Caco-2 (cell line): ENCODE measurements at regions not wholly inside any gene's neighbourhood (a gene's known extent, or its start where the extent isn't known, plus 50 kb on each side); places are given as distances from the start of the nearest gene placed in this dataset.

Experiments used
- BruUV-seq: library from RNA; stranded (reverse); fragments of 400-500 nt; replicated peaks from 2 replicates; lab custom pipeline; 2021; lab: Mats Ljungman, UMichigan
- CTCF ChIA-PET: fragments of 300-600 bp; sonication (Branson Sonifier 250); formaldehyde crosslinking; loops from one replicate; lab custom pipeline; 2022; ENCODE audit warnings: antibody characterized with exemption; lab: Charles Lee
- POLR2A ChIA-PET: fragments of 300-600 bp; sonication (Branson Sonifier 250); formaldehyde crosslinking; loops from one replicate; lab custom pipeline; 2022; ENCODE audit warnings: antibody characterized with exemption; lab: Charles Lee
- DNase-seq, 2 experiments: peaks; one replicate each; pipeline versions ENCODE4 v3.0.0 to v3.0.0-alpha.2; 2020 to 2022
- H3K27me3 ChIP-seq: replicated peaks from 2 replicates; pipeline ENCODE4 v1.6.0; 2011; ENCODE audit warnings: low read length; ENCODE audit not compliant: control insufficient read depth, insufficient read depth
- H3K36me3 ChIP-seq: 2 replicates; pipeline ENCODE4 v1.5.1; 2011; ENCODE audit warnings: low read length; ENCODE audit not compliant: control insufficient read depth, insufficient read depth
- H3K4me1 ChIP-seq: fragments of 250-450 bp; sonication (Bioruptor Pico); 2 replicates; pipeline ENCODE4 v1.5.1; 2020; ENCODE audit warnings: mild to moderate bottlenecking
- H3K4me3 ChIP-seq: 2 replicates; pipeline ENCODE4 v1.5.1; 2011; ENCODE audit warnings: low read depth, mild to moderate bottlenecking, control low read depth, low read length
- H3K9me3 ChIP-seq: fragments of 250-450 bp; sonication (Bioruptor Pico); 2 replicates; pipeline ENCODE4 v1.5.1; 2020; ENCODE audit warnings: mild to moderate bottlenecking, moderate library complexity
- H3K27ac Mint-ChIP-seq: one replicate; pipeline ENCODE4 v1.8.0; 2022; ENCODE audit warnings: mixed read lengths; ENCODE audit not compliant: unreplicated experiment
- H3K27me3 Mint-ChIP-seq: one replicate; pipeline ENCODE4 v1.8.0; 2022; ENCODE audit warnings: mixed read lengths; ENCODE audit not compliant: insufficient read depth, unreplicated experiment
- H3K36me3 Mint-ChIP-seq: one replicate; pipeline ENCODE4 v1.8.0; 2022; ENCODE audit warnings: mild to moderate bottlenecking, mixed read lengths; ENCODE audit not compliant: insufficient read depth, unreplicated experiment
- H3K4me1 Mint-ChIP-seq: one replicate; pipeline ENCODE4 v1.8.0; 2022; ENCODE audit warnings: low read depth, mixed read lengths; ENCODE audit not compliant: unreplicated experiment
- H3K4me3 Mint-ChIP-seq: one replicate; pipeline ENCODE4 v1.8.0; 2022; ENCODE audit warnings: mild to moderate bottlenecking, moderate library complexity, mixed read lengths; ENCODE audit not compliant: unreplicated experiment
- H3K9me3 Mint-ChIP-seq: one replicate; pipeline ENCODE4 v1.8.0; 2022; ENCODE audit warnings: mixed read lengths; ENCODE audit not compliant: unreplicated experiment
- intact Hi-C: fragments of 100-400 bp; cut with micrococcal nuclease; formaldehyde crosslinking; loops from one replicate; pipeline ENCODE4 v1.10.0; 2022; ENCODE audit not compliant: unreplicated experiment
- TF ChIP-seq, protein P1 (sequence below), 2 experiments: fragments of 200-600 bp in 1 of 2; IDR thresholded peaks; 1 replicate in 1 of 2; 2 replicates in 1 of 2; pipeline versions ENCODE4 v1.5.1 to v1.8.0; 2011 to 2022; ENCODE audit warnings: antibody characterized with exemption in 1 of 2, control low read depth in 1 of 2, inconsistent platforms in 1 of 2, low read depth in 1 of 2, low read length in 1 of 2, mild to moderate bottlenecking in 1 of 2, moderate library complexity in 1 of 2; ENCODE audit not compliant: insufficient read depth in 1 of 2, severe bottlenecking in 1 of 2, unreplicated experiment in 1 of 2

DNA sequence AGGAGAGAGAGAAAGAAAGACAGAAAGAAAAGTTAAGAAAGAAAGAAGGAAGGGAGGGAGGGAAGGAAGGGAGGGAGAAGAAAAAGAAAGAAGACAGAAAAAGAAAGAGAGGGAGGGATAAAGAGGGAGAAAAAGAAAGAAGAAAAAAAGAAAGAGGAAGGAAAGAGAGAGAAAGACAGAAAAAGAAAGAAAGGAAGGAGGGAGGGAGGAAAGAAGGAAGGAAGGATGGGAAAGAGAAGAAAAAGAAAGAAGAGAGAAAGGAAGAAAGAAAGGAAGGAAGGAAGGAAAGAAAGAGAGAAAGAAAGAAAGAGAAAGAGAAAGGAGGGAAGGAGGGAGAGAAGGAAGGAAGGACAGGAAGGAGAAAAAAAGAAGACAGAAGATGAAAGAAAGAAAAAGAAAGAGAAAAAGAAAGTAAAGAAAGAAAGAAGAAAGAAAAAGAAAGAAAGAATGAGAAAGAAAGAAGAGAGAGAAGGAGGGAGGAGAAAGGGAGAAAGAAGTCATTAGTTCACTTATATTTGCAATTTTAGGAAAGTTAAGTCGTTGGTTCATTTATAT lies 567.2 kb upstream of the CBLB start:
- intact Hi-C loops = no loop called here
- BruUV-seq = no TSS peak
- no peak for DNase-seq
- Mint-ChIP-seq H3K27me3 (peaks cover 3% of the 10 kb centered on the region), H3K9me3 (no peaks in the 10 kb centered on the region), H3K27ac (no peak overlapping the region), H3K36me3 (no peaks in the 10 kb centered on the region), H3K4me1 (no peaks in the 10 kb centered on the region), H3K4me3 (no peak overlapping the region)
- ChIA-PET CTCF (no interaction called here), POLR2A (no interaction called here)
- Histone ChIP-seq H3K36me3 (no peaks in the 10 kb centered on the region), H3K4me1 (no peaks in the 10 kb centered on the region), H3K9me3 (no peaks in the 10 kb centered on the region), H3K4me3 (no peak overlapping the region), H3K27me3 (no peaks in the 10 kb centered on the region)
- TF ChIP-seq, protein P1, sequence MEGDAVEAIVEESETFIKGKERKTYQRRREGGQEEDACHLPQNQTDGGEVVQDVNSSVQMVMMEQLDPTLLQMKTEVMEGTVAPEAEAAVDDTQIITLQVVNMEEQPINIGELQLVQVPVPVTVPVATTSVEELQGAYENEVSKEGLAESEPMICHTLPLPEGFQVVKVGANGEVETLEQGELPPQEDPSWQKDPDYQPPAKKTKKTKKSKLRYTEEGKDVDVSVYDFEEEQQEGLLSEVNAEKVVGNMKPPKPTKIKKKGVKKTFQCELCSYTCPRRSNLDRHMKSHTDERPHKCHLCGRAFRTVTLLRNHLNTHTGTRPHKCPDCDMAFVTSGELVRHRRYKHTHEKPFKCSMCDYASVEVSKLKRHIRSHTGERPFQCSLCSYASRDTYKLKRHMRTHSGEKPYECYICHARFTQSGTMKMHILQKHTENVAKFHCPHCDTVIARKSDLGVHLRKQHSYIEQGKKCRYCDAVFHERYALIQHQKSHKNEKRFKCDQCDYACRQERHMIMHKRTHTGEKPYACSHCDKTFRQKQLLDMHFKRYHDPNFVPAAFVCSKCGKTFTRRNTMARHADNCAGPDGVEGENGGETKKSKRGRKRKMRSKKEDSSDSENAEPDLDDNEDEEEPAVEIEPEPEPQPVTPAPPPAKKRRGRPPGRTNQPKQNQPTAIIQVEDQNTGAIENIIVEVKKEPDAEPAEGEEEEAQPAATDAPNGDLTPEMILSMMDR (IDR thresholded peaks at IDR 0.05; ENCODE audit: insufficient read depth in 1 of 2, low read depth in 1 of 2, low read length in 1 of 2, severe bottlenecking in 1 of 2, unreplicated experiment in 1 of 2) = no peak

DNA sequence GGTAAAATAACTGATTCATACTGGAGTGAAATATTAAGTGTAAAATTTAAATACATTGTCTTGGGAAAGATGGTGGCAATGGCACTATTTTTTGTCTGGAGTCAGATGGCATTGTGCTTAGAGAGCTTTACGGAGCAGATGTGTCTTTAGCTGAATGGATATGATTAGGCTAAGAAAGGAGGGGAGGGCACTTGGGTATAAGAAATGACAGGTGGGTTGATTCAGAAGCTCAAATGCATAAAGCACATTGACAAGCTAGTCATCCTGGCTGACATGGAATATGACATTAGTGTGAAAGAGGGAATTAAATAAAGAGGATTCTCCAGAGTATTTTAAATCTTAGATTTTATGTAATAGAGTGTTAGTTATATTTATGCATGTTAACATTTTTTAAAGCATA lies 570.1 kb upstream of the CBLB start:
- no peak overlapping the region for H3K27ac Mint-ChIP-seq
- TF ChIP-seq, protein P1 (IDR thresholded peaks at IDR 0.05; ENCODE audit: insufficient read depth in 1 of 2, low read depth in 1 of 2, low read length in 1 of 2, severe bottlenecking in 1 of 2, unreplicated experiment in 1 of 2) = no peak
- ChIA-PET POLR2A (no interaction called here), CTCF (no interaction called here)
- DNase-seq = no peak
- H3K4me1 ChIP-seq = no peaks in the 10 kb centered on the region
- intact Hi-C loops = no loop called here
- H3K36me3 Mint-ChIP-seq = no peaks in the 10 kb centered on the region
- H3K27me3 Mint-ChIP-seq = peaks cover 3% of the 10 kb centered on the region
- no peaks in the 10 kb centered on the region for H3K4me1 Mint-ChIP-seq
- no peaks in the 10 kb centered on the region for H3K27me3 ChIP-seq
- H3K9me3 ChIP-seq = no peaks in the 10 kb centered on the region
- H3K36me3 ChIP-seq = no peaks in the 10 kb centered on the region
- no TSS peak for BruUV-seq
- no peaks in the 10 kb centered on the region for H3K9me3 Mint-ChIP-seq
- no peak overlapping the region for H3K4me3 Mint-ChIP-seq
- H3K4me3 ChIP-seq = no peak overlapping the region

DNA sequence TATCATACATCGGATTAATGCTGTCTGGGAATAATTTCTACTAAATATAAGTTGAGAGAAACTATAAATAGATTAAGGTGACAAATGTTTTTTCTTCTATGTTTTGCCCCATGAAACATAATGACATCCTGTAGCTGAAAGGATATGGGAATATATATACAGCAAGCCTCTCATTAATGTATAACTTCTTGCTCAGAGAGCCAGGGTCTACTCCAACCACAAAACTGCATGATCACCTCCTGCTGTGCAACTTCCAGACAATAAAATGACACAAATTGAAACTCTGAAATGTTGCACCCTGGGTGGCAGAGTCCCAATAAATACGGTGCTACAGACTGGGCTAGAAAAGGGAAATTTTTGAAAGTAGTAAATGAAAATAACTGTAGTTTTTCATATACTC lies 571.9 kb upstream of the CBLB start:
- POLR2A ChIA-PET = no interaction called here
- TF ChIP-seq, protein P1 (IDR thresholded peaks at IDR 0.05; ENCODE audit: insufficient read depth in 1 of 2, low read depth in 1 of 2, low read length in 1 of 2, severe bottlenecking in 1 of 2, unreplicated experiment in 1 of 2) = no peak
- H3K4me3 Mint-ChIP-seq = no peak overlapping the region

More for the DNA sequence above, 571.9 kb upstream of the CBLB start:
- CTCF ChIA-PET = no interaction called here
- no peak for DNase-seq
- Histone ChIP-seq H3K4me1 (no peaks in the 10 kb centered on the region), H3K9me3 (no peaks in the 10 kb centered on the region), H3K27me3 (no peaks in the 10 kb centered on the region), H3K36me3 (no peaks in the 10 kb centered on the region), H3K4me3 (no peak overlapping the region)
- Mint-ChIP-seq H3K9me3 (no peaks in the 10 kb centered on the region), H3K27me3 (no peaks in the 10 kb centered on the region), H3K4me1 (no peaks in the 10 kb centered on the region), H3K27ac (no peak overlapping the region), H3K36me3 (no peaks in the 10 kb centered on the region)
- intact Hi-C loops = no loop called here
- BruUV-seq = no TSS peak
